Nephron (organoid): ENCODE measurements at regions not wholly inside any gene's neighbourhood (a gene's known extent, or its start where the extent isn't known, plus 50 kb on each side); places are given as distances from the start of the nearest gene placed in this dataset.

ENCODE experiments used
- H3K27ac Mint-ChIP-seq, 3 experiments: 2 replicates each; pipeline ENCODE4 v1.8.0; 2020; ENCODE audit warnings: mixed read lengths in 3 of 3, mild to moderate bottlenecking in 2 of 3, moderate library complexity in 1 of 3
- H3K27me3 Mint-ChIP-seq: 2 replicates; pipeline ENCODE4 v1.8.0; 2021; ENCODE audit warnings: low read depth, mild to moderate bottlenecking, moderate library complexity, mixed read lengths
- H3K36me3 Mint-ChIP-seq: 2 replicates; pipeline ENCODE4 v1.8.0; 2020; ENCODE audit warnings: low read depth, mixed read lengths
- H3K4me1 Mint-ChIP-seq: 2 replicates; pipeline ENCODE4 v1.8.0; 2020; ENCODE audit warnings: mixed read lengths
- H3K4me3 Mint-ChIP-seq, 3 experiments: 2 replicates each; pipeline ENCODE4 v1.8.0; 2020; ENCODE audit warnings: mild to moderate bottlenecking in 3 of 3, mixed read lengths in 3 of 3, moderate library complexity in 2 of 3
- H3K9me3 Mint-ChIP-seq: 2 replicates; pipeline ENCODE4 v1.8.0; 2020; ENCODE audit warnings: mixed read lengths
- CTCF ChIP-seq, 3 experiments: fragments of 200-600 bp; sonication (generic); IDR thresholded peaks; one replicate each; pipeline ENCODE4 v1.5.0; 2021; ENCODE audit warnings: antibody characterized with exemption in 3 of 3; ENCODE audit not compliant: unreplicated experiment in 3 of 3

- H3K27me3 Mint-ChIP-seq = no peaks in the 10 kb centered on the region
- H3K4me3 Mint-ChIP-seq = no peak overlapping the region
- no peak overlapping the region for H3K27ac Mint-ChIP-seq
- H3K4me1 Mint-ChIP-seq = peaks cover 18% of the 10 kb centered on the region
- H3K9me3 Mint-ChIP-seq = peaks cover 3% of the 10 kb centered on the region
- TF ChIP-seq CTCF (IDR thresholded peaks at IDR 0.05; ENCODE audit: unreplicated experiment in 3 of 3) = no peak
- H3K36me3 Mint-ChIP-seq = no peaks in the 10 kb centered on the region
Measured at GRCh38 chr14:66177935-66178334, 308.2 kb upstream of the CCDC196 start.

- no peak for TF ChIP-seq CTCF (IDR thresholded peaks at IDR 0.05; ENCODE audit: unreplicated experiment in 3 of 3)
- H3K4me3 Mint-ChIP-seq = no peak overlapping the region
- H3K27ac Mint-ChIP-seq = no peak overlapping the region
- H3K27me3 Mint-ChIP-seq = peaks cover 3% of the 10 kb centered on the region
- H3K9me3 Mint-ChIP-seq = peaks cover 8% of the 10 kb centered on the region
- H3K4me1 Mint-ChIP-seq = no peaks in the 10 kb centered on the region
- H3K36me3 Mint-ChIP-seq = no peaks in the 10 kb centered on the region
Measured at GRCh38 chr14:66196670-66197069, 289.5 kb upstream of the CCDC196 start.

- H3K4me3 Mint-ChIP-seq = no peak overlapping the region
- TF ChIP-seq CTCF (IDR thresholded peaks at IDR 0.05; ENCODE audit: unreplicated experiment in 3 of 3) = no peak
- H3K9me3 Mint-ChIP-seq = peaks cover 9% of the 10 kb centered on the region
- peaks cover 3% of the 10 kb centered on the region for H3K27me3 Mint-ChIP-seq
- H3K4me1 Mint-ChIP-seq = no peaks in the 10 kb centered on the region
- no peaks in the 10 kb centered on the region for H3K36me3 Mint-ChIP-seq
- no peak overlapping the region for H3K27ac Mint-ChIP-seq
Measured at GRCh38 chr14:66197276-66197675, 288.9 kb upstream of the CCDC196 start.

- Mint-ChIP-seq H3K9me3 (peaks cover 43% of the 10 kb centered on the region), H3K4me3 (no peak overlapping the region), H3K36me3 (peaks cover 8% of the 10 kb centered on the region), H3K27ac (no peak overlapping the region), H3K4me1 (no peaks in the 10 kb centered on the region), H3K27me3 (peaks cover under 1% of the 10 kb centered on the region)
- TF ChIP-seq CTCF (IDR thresholded peaks at IDR 0.05; ENCODE audit: unreplicated experiment in 3 of 3) = no peak
Measured at GRCh38 chr14:66206554-66206953, 279.6 kb upstream of the CCDC196 start.

- H3K9me3 Mint-ChIP-seq = peaks cover 39% of the 10 kb centered on the region
- no peak for TF ChIP-seq CTCF (IDR thresholded peaks at IDR 0.05; ENCODE audit: unreplicated experiment in 3 of 3)
- H3K4me1 Mint-ChIP-seq = no peaks in the 10 kb centered on the region
- H3K27ac Mint-ChIP-seq = no peak overlapping the region
- H3K4me3 Mint-ChIP-seq = no peak overlapping the region
- H3K27me3 Mint-ChIP-seq = no peaks in the 10 kb centered on the region
- H3K36me3 Mint-ChIP-seq = peaks cover 8% of the 10 kb centered on the region
Measured at GRCh38 chr14:66216763-66217162, 269.4 kb upstream of the CCDC196 start.

GRCh38 chr14:66219886-66220285, 266.3 kb upstream of the CCDC196 start:
- peaks cover 8% of the 10 kb centered on the region for H3K36me3 Mint-ChIP-seq
- TF ChIP-seq CTCF (IDR thresholded peaks at IDR 0.05; ENCODE audit: unreplicated experiment in 3 of 3) = no peak
- H3K4me3 Mint-ChIP-seq = no peak overlapping the region
- no peaks in the 10 kb centered on the region for H3K27me3 Mint-ChIP-seq
- no peak overlapping the region for H3K27ac Mint-ChIP-seq
- peaks cover 33% of the 10 kb centered on the region for H3K9me3 Mint-ChIP-seq
- no peaks in the 10 kb centered on the region for H3K4me1 Mint-ChIP-seq
